NCI-H2196 (cell line): ENCODE measurements at regions not wholly inside any gene's neighbourhood (a gene's known extent, or its start where the extent isn't known, plus 50 kb on each side); places are given as distances from the start of the nearest gene placed in this dataset.

Experiments
- DNase-seq: peaks from one replicate; lab custom pipeline; 2025; ENCODE audit not compliant: unreplicated experiment; lab: John Stamatoyannopoulos, UW

- no peak for DNase-seq
Observed at GRCh38 chr10:81013771-81014170, 476.1 kb downstream of the SH2D4B start.

- DNase-seq: peak; percentile 5
Observed at GRCh38 chr10:81019029-81019890, 481.6 kb downstream of the SH2D4B start.

DNA sequence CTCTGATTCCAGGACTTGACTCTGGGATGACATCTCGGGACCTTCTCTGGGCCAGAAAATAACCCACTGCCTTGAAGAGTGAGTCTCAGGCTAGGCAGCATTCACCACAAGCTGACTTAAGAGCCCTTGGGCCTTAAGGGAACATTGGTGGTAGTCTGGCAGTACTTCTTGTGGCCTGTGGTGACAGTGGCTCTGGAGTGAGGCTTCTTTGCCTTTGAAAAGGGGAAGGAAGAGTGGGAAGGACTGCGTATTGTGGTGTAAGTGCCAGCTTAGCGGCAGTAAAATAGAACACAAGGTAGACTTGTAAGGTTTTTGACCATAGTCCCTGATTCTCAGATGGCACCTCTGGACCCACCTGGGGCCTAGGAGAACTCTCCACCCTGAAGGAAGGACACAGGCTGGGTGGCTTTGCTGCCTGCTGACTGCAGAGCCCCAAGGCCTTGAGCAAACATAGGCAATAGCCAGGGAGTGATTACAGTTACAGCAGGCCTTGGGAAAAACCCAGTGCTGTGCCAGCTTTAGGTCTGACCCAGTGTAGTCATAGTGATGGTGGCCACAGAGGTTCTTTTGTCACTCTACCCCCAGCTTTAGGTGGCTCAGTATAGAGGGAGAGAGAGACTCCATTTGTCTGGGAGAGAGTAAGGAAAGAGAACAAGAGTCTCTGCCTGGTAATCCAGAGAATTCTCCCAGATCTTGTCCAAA lies 483.9 kb downstream of the SH2D4B start:
- no peak for DNase-seq

DNA sequence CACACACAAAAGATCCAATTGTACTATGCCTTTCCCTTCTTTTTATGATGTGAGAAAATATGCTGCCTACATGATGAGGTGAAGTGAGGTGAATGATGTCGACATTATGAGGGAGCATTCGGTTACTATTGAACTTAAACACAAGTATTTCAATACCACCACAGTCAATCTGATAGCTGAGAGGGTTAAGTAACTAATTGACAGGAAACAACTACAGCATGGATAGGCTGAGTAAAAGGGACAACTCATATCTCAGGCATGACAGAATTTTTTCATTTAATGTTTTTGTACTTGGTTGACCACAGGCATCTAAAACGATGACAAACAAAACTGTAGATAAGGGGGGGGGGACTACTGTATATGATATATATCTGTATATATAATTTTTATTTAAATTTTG lies 488.9 kb downstream of the SH2D4B start:
- no peak for DNase-seq

- no peak for DNase-seq
Observed at GRCh38 chr10:81027223-81027622, 489.5 kb downstream of the SH2D4B start.

GRCh38 chr10:81027706-81028105 lies 490.0 kb downstream of the SH2D4B start:
- DNase-seq: no peak

DNA sequence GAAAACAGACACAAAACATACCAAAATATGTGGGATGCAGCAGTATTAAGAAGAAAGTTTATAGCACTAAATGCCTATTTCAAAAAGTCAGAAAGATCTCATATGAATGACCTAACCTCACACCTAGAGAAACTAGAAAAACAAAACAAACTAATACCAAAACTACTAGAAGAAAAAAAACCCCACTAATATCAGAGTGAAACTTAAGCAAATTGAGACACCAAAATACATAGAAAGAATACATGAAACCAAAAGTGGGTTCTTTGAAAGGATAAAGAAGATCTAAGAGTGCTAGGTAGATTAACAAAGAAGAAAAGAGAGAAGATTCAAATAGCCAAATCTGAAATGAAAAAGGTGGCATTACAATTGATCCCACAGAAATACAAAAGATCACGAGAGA lies 494.1 kb downstream of the SH2D4B start:
- no peak for DNase-seq

GRCh38 chr10:81034383-81034782 lies 496.7 kb downstream of the SH2D4B start:
- no peak for DNase-seq

- no peak for DNase-seq
Observed at GRCh38 chr10:81036257-81036656, 498.6 kb downstream of the SH2D4B start.

DNA sequence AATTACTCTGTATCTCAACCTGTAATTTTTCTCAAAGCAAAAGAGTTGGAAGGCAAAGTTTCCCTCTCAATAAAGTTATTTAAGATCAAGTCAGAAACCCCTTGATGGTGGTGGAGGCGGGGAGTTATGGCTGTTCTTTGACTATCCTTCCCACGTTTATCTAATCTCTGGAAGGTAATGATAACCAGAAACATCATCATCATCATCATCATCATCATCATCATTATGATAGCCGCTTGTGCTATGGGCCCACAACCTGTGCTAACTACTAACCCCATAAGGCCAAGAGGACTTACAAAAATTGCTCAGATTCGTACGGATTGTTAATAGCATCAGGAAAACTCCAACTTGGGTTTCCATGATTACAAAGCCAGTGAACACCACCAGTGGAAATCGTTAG lies 502.3 kb downstream of the SH2D4B start:
- no peak for DNase-seq

DNA sequence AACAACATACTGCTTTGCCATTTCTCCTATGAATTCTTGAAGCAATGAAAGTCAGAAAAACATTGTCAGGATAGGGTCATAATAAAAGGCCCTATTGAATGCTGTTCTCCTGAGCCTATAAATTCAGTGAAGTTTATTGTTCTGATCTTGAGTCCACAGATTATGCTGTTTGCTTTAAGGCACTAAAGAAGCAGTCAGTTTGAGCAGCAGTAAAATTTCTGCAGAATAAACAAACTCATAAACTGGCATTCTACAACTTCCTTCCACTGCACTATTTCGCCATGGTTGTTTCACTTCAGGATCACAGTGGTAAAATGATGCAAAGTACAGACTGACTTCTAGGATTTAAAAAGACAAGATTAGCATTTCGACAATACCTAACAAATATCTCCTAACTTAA lies 503.2 kb downstream of the SH2D4B start:
- DNase-seq: no peak

DNA sequence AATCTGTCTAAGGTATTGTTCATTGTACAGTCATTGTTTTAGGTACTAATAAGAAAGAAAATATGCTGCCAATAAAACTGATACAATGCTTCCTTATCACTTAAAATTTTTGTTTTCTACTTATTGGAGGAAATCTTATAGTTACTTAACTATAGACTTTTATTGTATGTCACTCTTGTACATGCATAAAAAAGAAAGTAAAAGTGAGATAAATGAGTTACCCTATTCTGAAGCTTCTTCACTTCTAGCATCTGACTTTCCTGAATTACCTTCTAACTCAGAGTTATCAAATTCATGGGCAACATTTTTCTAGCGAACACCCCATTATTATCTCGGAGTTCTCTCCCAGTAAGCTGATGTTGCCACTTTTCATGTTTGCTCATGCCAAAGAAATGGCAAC lies 504.9 kb downstream of the SH2D4B start:
- DNase-seq: no peak

DNA sequence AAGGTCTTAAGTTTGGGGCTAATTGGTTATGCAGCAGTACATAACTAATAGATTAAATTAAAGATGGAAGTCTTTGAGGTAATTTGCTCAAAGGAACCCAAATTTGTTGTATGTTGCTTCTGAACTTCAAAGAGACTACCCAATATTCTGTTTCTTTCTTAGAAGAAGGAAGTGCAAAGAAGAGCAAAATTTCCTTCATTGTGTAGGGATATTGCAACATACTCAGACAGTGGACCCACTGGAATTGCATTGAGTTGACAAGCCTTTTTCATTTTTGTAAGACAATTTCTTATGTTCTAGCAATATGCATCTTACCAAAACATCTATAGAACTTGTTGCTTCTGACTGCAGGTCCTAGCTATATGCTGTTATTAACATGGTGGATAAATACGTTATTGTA lies 527.8 kb downstream of the SH2D4B start:
- no peak for DNase-seq

GRCh38 chr10:81068460-81068859 lies 530.8 kb downstream of the SH2D4B start:
- DNase-seq: no peak

DNA sequence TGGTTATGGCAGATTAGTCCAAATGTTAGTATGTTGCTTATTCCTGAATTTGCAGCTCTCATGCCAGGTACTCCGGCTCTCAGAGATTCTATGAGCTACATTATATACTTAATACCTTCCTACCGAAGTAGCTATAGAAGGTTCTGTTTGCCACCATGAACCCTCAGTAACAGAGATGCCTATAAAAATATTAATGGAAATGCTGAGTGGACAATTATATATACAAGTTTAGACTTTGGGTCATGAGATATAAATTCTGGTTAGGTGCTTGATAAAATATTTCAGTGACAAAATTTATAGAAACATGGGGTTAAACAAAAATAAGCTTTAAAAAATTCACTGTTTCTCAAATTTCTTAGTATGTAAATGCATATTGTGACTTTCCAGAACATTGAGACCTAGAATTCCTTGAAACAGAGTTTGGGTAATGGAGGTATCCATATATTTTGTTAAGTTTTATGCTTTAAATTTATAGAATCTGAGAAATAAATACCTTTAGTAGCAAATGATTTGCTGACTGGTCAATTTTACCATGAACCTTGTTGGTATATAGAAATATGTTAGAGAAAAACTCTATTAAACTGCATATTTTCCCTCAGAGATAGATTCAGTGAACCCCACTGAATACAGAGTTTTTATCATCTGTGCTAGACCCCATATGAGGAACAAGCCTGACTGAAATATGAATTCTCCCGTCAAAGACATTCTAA lies 533.5 kb downstream of the SH2D4B start:
- DNase-seq: no peak

DNA sequence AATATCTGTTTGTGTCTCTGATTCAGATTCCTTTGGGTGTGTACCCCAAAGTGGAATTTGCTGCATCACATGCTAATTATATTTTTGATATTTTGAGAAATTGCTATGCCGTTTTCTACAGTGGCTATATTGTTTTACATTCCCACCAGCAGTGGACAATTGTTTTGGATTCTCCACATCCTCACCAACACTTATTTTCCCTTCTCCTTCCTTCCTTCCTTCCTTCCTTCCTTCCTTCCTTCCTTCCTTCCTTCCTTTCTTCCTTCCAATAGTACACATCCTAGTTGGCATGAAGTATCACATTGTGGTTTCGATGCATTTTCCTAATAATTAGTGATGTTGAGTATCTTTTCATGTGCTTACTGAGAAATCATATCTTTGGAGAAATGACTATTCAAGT lies 535.5 kb downstream of the SH2D4B start:
- DNase-seq: no peak

GRCh38 chr10:81081887-81082620 lies 544.4 kb downstream of the SH2D4B start:
- DNase-seq: no peak

GRCh38 chr10:81082621-81083376 lies 545.1 kb downstream of the SH2D4B start:
- no peak for DNase-seq

GRCh38 chr10:81093056-81093455 lies 555.4 kb downstream of the SH2D4B start:
- no peak for DNase-seq

DNA sequence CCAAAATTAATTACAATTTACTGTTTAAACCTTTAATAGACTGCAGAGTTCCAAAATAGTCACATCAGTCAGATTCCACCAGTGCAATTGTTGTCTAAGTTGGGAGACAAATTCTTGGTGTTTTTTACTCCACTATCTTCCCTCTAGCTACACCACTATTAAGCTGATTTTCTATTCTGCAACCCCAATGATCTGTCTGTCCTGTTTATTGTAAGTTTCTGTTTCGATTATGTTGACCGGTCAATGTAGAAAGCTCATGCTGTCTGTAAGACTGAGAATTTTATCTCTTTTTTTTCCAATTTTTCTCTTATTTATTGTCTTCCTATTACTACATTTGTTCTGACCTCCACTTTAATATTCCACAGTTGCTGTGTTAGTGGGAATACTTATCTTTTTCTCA lies 557.5 kb downstream of the SH2D4B start:
- no peak for DNase-seq
